GM19372 (cell line): ENCODE measurements at regions not wholly inside any gene's neighbourhood (a gene's known extent, or its start where the extent isn't known, plus 50 kb on each side); places are given as distances from the start of the nearest gene placed in this dataset.
"Not testable (repeated sequence)": the region's sequence is repeated elsewhere in the genome, so short reads cannot be mapped to it uniquely, and the experiment has no call there.

Experiments used
- ATAC-seq: cut with Tn5 transposase; IDR thresholded peaks from one replicate; pipeline ENCODE4 v1.9.1; 2021; ENCODE audit warnings: mild to moderate bottlenecking, low read depth, moderate library complexity; ENCODE audit not compliant: unreplicated experiment

GRCh38 chr1:94769551-94769950 is 50.6 kb upstream of the SLC44A3 start:
- ATAC-seq, result no peak

GRCh38 chr1:94768036-94768435 is 52.1 kb upstream of the SLC44A3 start:
- ATAC-seq, result no peak

- no peak for ATAC-seq
Observed at GRCh38 chr1:94765958-94766357, 54.2 kb upstream of the SLC44A3 start.

DNA sequence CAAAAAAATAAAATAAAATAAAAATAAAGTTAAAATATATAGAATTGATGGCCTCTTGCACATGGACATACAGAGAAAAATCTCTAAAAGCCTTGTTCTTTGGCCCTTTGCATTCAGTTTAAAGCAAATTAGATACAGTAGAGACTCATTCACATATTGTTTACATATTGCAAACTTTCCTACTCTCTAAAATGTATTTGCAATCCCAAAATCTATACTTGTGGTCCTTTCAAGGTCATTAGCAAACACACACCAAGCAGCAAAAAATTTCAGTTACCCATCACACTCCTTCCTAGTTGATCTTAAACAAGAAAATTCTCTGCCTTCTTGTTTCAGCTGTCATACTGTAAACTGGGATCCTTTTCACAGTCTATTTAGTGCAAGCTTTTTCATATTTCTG is 61.0 kb upstream of the SLC44A3 start:
- ATAC-seq, result no peak

GRCh38 chr1:94757931-94758330 is 62.2 kb upstream of the SLC44A3 start:
- no peak for ATAC-seq

GRCh38 chr1:94755675-94756074 is 64.5 kb upstream of the SLC44A3 start:
- no peak for ATAC-seq

DNA sequence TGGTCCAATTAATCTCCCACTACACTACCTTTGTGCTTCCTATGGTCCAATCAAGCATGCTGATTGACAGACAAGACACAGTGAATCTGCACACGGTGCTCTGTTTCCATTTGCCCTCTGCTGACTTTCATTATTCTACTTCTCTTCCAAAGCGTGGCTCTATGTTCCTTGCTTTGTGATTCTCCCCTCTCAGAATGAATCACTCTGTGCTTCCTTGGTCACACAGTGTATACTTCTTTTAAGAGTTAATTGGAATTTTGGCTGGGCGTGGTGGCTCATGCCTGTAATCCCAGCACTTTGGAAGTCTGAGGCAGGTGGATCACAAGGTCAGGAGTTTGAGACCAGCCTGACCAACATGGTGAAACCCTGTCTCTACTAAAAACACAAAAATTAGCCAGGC is 65.1 kb upstream of the SLC44A3 start:
- not testable (repeated sequence) for ATAC-seq

DNA sequence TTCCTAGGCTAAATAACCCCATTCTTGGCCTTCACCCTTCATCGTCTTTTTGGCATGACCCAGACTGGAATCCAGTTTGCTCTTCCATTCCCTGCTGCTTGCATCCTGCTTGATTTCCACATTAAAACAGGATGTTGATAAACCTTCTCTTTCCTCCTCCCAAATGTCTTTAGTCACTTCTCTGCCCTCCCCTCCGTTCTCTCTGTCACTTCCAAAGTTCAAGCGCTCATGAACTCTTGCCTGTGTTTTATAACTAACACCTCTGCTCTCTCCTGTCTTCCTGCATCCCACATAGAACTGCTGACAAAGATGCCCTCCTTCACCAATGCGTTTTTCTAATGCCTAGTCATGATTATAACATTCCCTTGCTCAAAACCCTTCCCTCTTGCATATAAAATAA is 65.6 kb upstream of the SLC44A3 start:
- ATAC-seq, result no peak

DNA sequence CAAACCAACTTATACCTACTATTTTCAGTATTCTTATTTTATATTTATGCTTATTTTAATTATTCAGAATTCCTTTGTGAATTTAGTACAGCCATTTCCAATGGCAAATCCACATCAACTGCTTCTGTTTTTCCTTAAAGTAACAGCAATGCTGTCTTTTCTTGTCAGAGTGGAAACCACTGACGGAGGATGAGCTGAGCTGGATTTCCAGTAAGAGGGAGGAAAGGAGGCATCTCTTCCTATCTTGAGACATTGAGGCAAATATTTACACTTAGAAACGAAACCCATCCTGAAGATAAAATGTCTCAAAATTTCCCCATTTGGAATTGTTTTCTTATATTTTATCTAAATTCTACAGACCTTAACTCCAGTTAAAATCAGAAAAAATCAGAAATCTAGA is 66.1 kb upstream of the SLC44A3 start:
- ATAC-seq, result no peak

DNA sequence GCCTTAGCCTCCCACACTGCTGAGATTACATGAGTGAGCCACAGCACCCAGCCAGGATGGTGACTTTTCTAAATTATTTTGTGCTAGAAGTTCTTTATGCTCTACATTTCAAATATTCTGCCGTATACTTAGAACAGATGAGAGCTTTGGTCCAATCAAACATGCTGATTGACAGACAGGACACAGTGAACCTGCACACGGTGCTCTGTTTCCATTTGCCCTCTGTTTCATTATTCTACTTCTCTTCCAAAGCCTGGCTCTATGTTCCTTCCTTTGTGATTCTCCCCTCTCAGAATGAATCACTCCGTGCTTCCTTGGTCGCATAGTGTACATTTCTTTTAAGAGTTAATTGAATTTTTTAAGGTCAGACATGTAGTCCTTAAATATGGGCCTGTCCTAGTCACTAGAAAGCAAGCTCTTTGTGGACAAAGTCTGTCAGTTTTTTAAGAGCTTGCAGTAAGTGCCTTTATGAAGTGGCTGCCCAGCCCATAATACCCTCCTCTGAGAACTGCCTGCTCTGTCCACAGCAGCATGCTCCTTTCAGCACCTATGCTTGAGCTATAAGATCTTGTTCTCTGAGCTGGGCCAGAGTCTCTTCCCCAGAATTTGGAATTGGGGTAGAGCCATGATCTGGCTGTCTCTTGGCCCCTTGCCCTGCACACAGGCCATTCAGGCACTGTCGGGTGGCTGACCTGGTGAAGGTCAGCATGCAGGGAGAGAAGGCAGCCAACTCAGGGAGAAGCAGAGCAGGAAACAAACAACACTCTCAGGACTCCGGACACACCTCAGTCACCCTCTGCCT is 66.8 kb upstream of the SLC44A3 start:
- no peak for ATAC-seq

GRCh38 chr1:94751483-94751882 is 68.7 kb upstream of the SLC44A3 start:
- not testable (repeated sequence) for ATAC-seq

DNA sequence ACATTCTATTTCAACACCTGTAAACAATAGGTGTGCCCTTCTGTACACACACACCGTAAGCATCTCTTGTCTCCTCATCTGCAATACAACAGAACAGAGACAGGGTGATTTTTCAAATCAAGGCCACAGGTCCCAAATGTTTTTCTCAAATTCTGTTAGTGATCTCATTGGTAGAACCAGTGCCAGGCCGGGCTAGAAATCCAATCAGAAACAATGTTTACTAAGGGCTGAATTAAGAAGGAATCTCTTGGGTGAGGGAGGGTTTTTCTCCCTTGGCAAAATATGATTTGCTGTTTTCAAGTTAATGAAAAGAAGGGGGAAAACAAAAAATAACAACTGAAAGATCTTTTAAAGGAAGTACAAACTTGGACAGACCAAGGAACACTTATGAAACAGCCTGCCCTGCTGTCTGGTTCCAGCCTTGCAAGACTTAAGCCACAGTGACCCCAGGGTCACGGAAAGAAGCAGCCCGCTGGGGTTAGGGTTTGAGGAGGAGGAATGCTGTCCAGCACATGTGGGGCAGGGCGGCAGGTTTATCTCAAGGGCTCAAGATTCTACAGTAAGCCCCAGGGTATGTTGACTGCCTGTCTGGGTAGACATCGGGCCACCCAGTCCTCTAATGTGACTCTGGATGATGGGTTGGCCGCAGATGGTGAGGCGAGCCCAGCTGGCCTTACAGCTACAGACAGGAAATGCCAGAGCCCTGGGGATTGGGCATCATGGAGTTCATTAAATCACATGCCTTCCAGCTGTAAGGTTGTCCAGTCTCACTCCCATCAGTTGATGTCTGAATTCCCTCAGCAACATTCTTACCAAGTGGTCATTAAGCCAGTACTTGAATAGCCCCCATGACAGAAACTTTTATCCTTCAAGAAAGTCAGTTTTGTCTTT is 73.3 kb upstream of the SLC44A3 start:
- no peak for ATAC-seq

DNA sequence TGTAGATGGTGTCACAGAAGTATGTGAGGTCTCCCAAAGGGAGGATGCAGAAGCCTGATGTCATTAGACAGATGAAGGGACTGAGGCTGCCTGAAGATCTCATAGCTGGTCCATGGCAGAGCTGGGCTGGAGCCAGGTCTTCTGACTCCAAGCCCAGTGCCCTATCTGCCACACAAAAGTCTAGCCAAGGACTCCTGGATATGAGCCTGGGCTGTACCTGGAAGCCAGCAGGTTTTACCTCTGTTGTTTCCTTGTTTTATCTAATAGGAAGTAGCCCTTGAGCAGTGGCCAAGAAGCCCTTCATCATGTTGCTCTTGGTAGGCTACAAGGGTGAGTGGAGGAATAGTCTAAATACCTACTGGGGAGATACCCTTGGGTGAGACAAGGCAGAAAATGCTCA is 74.4 kb upstream of the SLC44A3 start:
- ATAC-seq, result no peak

GRCh38 chr1:94743862-94744261 is 76.3 kb upstream of the SLC44A3 start:
- no peak for ATAC-seq

DNA sequence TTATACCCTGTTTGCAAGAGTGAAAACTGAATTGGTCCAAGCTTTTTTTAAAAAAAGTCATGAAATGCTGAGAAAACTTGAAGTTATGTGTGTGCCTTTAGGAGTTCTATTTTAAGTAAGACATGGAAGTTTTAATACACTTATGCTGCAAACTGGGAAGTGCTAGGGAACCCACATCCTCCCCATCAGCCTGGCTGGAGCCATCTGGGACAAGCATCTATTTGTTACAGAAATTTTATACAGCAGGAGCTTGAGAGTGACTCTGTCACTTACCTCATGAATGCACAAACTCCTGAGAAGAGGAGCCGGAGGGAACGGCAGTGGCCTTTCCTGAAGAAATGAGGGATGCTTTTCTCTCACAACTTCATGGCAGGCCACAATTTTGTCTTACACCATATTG is 78.2 kb upstream of the SLC44A3 start:
- ATAC-seq, result no peak

GRCh38 chr1:94741510-94741909 is 78.6 kb upstream of the SLC44A3 start:
- no peak for ATAC-seq

DNA sequence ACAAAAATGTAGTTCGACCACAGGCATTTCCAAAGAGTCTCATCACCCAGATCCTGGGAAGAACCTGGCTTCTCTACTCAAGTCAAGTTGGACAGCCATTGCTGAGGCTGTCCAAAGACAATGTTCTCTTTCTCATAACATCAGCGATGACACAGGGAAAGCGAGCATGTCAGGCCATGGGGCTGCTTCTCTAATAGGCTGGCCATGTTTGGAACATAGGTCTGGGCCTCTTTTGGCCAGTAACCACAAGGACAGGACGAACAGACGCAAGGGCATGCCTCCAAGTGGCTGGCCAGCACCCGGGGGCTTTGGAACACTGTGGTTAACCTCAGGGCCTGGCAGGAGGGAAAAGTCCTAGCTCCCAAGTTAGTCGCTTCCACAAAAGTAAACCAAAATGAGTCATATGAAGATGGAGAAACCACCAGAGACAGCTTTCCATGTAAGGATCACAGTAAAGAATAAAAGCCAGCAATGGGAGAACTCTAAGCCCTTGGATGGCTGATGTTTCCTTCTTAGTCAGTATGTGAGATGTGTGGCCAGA is 80.6 kb upstream of the SLC44A3 start:
- no peak for ATAC-seq

GRCh38 chr1:94738371-94738770 is 81.8 kb upstream of the SLC44A3 start:
- no peak for ATAC-seq

GRCh38 chr1:94737124-94737998 is 82.8 kb upstream of the SLC44A3 start:
- no peak for ATAC-seq

DNA sequence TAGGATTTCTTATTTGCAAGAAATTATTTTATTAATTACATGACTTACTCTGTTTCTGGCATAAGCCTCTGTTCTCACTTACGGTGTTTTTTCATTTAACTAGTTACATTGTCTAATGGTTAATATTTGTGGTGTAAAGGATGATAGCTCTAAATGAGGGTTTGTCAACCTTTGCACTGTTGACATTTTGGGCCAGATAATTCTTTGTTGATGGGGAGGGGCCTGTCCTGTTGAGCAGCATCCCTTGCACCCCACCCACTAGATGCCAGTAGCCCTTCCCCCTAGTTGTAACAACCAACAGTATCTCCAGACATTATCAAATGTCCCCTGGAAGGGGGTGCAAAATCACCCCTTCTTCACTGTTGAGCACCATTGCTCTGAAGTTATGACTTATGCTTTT is 83.6 kb upstream of the SLC44A3 start:
- no peak for ATAC-seq
